Fibroblast of skin of scalp (primary cell): ENCODE measurements at regions not wholly inside any gene's neighbourhood (a gene's known extent, or its start where the extent isn't known, plus 50 kb on each side); places are given as distances from the start of the nearest gene placed in this dataset.

Experiments used
- DNase-seq: peaks from one replicate; pipeline ENCODE4 v3.0.0-alpha.2; 2013

DNA sequence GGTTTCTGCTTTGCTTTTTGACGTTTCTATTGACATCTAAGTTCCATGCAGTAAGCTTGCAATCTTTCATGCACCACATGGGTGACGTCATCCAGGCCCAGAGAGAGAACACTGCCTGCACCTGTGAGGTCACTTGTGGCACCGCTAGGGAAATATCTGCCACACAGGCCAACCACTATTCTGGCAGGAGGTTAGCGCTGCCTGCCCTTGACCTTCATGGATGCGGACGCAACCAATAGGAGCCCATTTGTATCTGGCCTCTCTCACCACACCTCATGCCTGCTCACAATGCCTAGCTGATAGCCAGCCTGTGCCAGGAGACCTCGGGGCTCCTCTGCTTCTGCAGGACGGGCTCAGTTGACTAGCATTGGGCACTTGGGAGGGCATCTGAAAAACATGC, 55.8 kb upstream of the PRR23E start:
- DNase-seq: no peak

DNA sequence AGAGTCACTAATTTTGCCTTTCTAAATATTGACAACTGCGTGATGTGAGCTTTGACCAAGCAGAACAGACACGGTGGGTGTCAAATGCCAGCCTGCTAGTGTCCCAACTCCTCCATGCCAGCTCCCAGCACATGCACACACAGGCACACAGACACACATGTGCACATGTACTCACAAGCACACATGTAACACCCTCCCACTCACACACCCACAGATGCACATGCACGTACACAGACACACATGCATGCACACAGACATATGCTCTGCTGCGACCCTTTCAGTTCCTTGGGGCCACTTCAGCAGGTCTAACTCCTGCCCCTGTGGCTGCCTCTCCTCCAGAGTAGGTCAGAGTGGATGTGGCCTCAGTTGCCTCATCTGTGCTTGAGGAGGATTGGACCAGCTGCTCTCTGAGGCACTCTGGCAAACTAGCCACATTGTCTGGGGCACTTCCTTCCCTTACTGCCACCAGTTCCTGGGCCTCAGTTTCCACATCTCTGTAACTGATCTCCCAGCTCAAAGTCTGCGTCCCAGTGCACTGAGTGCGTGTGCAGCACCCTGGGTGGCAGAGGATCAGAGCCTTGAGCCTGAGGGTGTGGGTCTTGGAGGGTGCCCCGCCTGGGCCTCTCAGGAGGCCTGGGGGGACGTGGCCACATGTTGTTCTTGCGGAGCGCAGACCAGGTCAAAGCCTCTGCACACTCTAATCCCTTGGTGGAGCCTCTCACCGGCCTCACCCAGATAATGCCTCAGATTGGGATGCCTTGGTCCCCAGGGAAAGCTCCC, 55.0 kb upstream of the PRR23E start:
- DNase-seq: no peak

GRCh38 chr3:127139601-127140500, 53.1 kb upstream of the PRR23E start:
- DNase-seq: no peak

- DNase-seq: no peak
Observed at GRCh38 chr3:127140501-127141460, 52.1 kb upstream of the PRR23E start.

GRCh38 chr3:127141921-127142730, 50.8 kb upstream of the PRR23E start:
- DNase-seq: no peak
